ENCODE measurements at regions not wholly inside any gene's neighbourhood (a gene's known extent, or its start where the extent isn't known, plus 50 kb on each side); places are given as distances from the start of the nearest gene placed in this dataset.
"Not testable (repeated sequence)": the region's sequence is repeated elsewhere in the genome, so short reads cannot be mapped to it uniquely, and the experiment has no call there.

DNA sequence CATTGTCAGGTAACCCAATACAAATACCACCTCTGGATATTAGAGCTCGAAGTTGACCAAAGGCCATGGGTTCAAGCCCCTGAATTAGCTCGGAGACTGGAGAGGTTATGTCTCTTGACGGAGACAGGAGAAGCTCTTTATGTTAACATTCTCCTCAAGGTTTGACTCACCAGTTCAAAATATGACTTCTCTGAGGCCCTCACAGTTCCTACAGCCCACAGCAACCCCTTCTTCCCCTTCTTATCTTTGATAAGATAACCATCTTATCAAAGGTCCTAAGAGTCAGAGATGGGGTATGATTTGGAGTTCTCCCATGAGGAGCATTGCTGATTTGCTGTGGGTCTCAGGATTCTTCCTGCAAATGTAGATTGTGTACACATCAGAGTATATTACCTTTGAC, 246.6 kb downstream of the UBE2NL start:
- TF ChIP-seq POLR2A (IDR thresholded peaks at IDR 0.05; ENCODE audit: low read depth, low read length); TCF12 (IDR thresholded peaks at IDR 0.05; ENCODE audit: low read depth, low read length); POLR2AphosphoS5 (IDR thresholded peaks at IDR 0.05; ENCODE audit: low read length); EZH2 (IDR thresholded peaks at IDR 0.05; ENCODE audit: borderline replicate concordance, control insufficient read depth, low read depth, low read length); SIN3A (IDR thresholded peaks at IDR 0.05; ENCODE audit: low read depth, low read length); TBL1XR1 (IDR thresholded peaks at IDR 0.05; ENCODE audit: low read depth, low read length): not testable (repeated sequence)
